OCI-LY3 (cell line): ENCODE measurements at regions not wholly inside any gene's neighbourhood (a gene's known extent, or its start where the extent isn't known, plus 50 kb on each side); places are given as distances from the start of the nearest gene placed in this dataset.
A peak's percentile ranks its signal among the peaks of the same experiment; 100 is the strongest.
"Not testable (repeated sequence)": the region's sequence is repeated elsewhere in the genome, so short reads cannot be mapped to it uniquely, and the experiment has no call there.

Experiments used
- H2AFZ ChIP-seq: fragments of 200-600, 300-600 bp; shearing (Covaris generic); 2 replicates; pipeline ENCODE4 v1.6.0; 2014; ENCODE audit warnings: antibody characterized with exemption, low read depth, low read length
- H3K27ac ChIP-seq: fragments of 200-600, 300-600 bp; sonication (generic); 2 replicates; pipeline ENCODE4 v1.5.1; 2014; ENCODE audit warnings: mild to moderate bottlenecking, low read length, moderate library complexity, mixed read lengths
- H3K27me3 ChIP-seq: fragments of 200-600, 300-600 bp; sonication (generic); 2 replicates; pipeline ENCODE4 v1.6.1; 2014; ENCODE audit warnings: low read depth, low read length, mixed read lengths
- H3K36me3 ChIP-seq: fragments of 200-600, 300-600 bp; sonication (generic); replicated peaks from 2 replicates; pipeline ENCODE3; 2014; ENCODE audit warnings: low read depth, low read length, mixed read lengths
- H3K4me1 ChIP-seq: fragments of 300-600, 200-600 bp; sonication (generic); 2 replicates; pipeline ENCODE4 v1.6.1; 2014; ENCODE audit warnings: low read length, mixed read lengths
- H3K4me2 ChIP-seq: fragments of 200-600, 300-600 bp; sonication (generic); 2 replicates; pipeline ENCODE4 v1.6.1; 2014; ENCODE audit warnings: low read length, mixed read lengths
- H3K4me3 ChIP-seq: fragments of 300-600, 200-600 bp; sonication (generic); 2 replicates; pipeline ENCODE4 v1.5.1; 2014; ENCODE audit warnings: antibody characterized with exemption, mild to moderate bottlenecking, low read length, moderate library complexity
- H3K79me2 ChIP-seq: fragments of 300-600, 200-600 bp; shearing (Covaris generic); 2 replicates; pipeline ENCODE4 v1.6.1; 2014; ENCODE audit warnings: mild to moderate bottlenecking, low read length, mixed read lengths
- H3K9ac ChIP-seq: fragments of 300-600, 200-600 bp; shearing (Covaris generic); 2 replicates; pipeline ENCODE4 v1.6.0; 2014; ENCODE audit warnings: mild to moderate bottlenecking, low read length, moderate library complexity
- H3K9me3 ChIP-seq: fragments of 200-600, 300-600 bp; shearing (Covaris generic); 2 replicates; pipeline ENCODE4 v1.6.1; 2014; ENCODE audit warnings: low read length, mixed read lengths; ENCODE audit not compliant: insufficient read depth
- H4K20me1 ChIP-seq: fragments of 200-600, 300-600 bp; sonication (generic); 2 replicates; pipeline ENCODE4 v1.6.1; 2016; ENCODE audit warnings: low read length, mixed read lengths; ENCODE audit not compliant: insufficient read depth
- CTCF ChIP-seq: fragments of 200-600, 300-600 bp; sonication (generic); IDR thresholded peaks from 2 replicates; pipeline ENCODE4 v1.5.1; 2014; ENCODE audit warnings: antibody characterized with exemption, low read length, low read depth
- EZH2phosphoT487 ChIP-seq: fragments of 200-600 bp; shearing (Covaris generic); IDR thresholded peaks from 2 replicates; pipeline ENCODE4 v1.6.1; 2018; ENCODE audit warnings: antibody characterized with exemption, mixed run types, low read depth

- H3K9me3 ChIP-seq, H2AFZ ChIP-seq, H3K36me3 ChIP-seq, H3K4me1 ChIP-seq, H3K79me2 ChIP-seq, H3K27ac ChIP-seq, H3K27me3 ChIP-seq, H4K20me1 ChIP-seq: not testable (repeated sequence)
- Histone ChIP-seq H3K9ac (peak overlapping the region; percentile 57; the same call in 1 of the 2 replicates), H3K4me3 (peak overlapping the region; percentile 80), H3K4me2 (peak overlapping the region; percentile 49)
These were observed 124.5 kb upstream of the PTPN20 start for GRCh38 chr10:46786518-46787320.

GRCh38 chr10:46787321-46787615 lies 124.0 kb upstream of the PTPN20 start:
- peak overlapping the region; percentile 57; the same call in 1 of the 2 replicates for H3K9ac ChIP-seq
- H2AFZ ChIP-seq = no peak overlapping the region

GRCh38 chr10:46792657-46793357 lies 118.4 kb upstream of the PTPN20 start:
- H3K4me1 ChIP-seq, H4K20me1 ChIP-seq, H3K9ac ChIP-seq, H3K79me2 ChIP-seq, H2AFZ ChIP-seq, H3K36me3 ChIP-seq, H3K27me3 ChIP-seq, H3K27ac ChIP-seq, H3K4me2 ChIP-seq, H3K4me3 ChIP-seq, H3K9me3 ChIP-seq: not testable (repeated sequence)

More at GRCh38 chr10:46787321-46787615, 124.0 kb upstream of the PTPN20 start:
- H3K9me3 ChIP-seq = no peaks in the 10 kb centered on the region
- H3K4me3 ChIP-seq = peak overlapping the region; percentile 80
- peak; percentile 43 for TF ChIP-seq CTCF
- TF ChIP-seq EZH2phosphoT487 = no peak
- no peaks in the 10 kb centered on the region for H3K4me1 ChIP-seq
- peak overlapping the region; percentile 49 for H3K4me2 ChIP-seq
- no peaks in the 10 kb centered on the region for H4K20me1 ChIP-seq
- no peaks in the 10 kb centered on the region for H3K27me3 ChIP-seq
- H3K27ac ChIP-seq = no peak overlapping the region
- H3K79me2 ChIP-seq = no peaks in the 10 kb centered on the region
- H3K36me3 ChIP-seq = no peaks in the 10 kb centered on the region

GRCh38 chr10:46796351-46796750 lies 114.9 kb upstream of the PTPN20 start:
- not testable (repeated sequence) for H3K4me3 ChIP-seq, H3K9ac ChIP-seq, H3K9me3 ChIP-seq, H3K36me3 ChIP-seq, H3K79me2 ChIP-seq, H3K4me2 ChIP-seq, H3K27me3 ChIP-seq, H3K27ac ChIP-seq, H2AFZ ChIP-seq, H4K20me1 ChIP-seq, H3K4me1 ChIP-seq

- H2AFZ ChIP-seq, H3K36me3 ChIP-seq, H3K27me3 ChIP-seq, H3K4me3 ChIP-seq, H3K9me3 ChIP-seq, H4K20me1 ChIP-seq, H3K4me1 ChIP-seq, H3K4me2 ChIP-seq, H3K27ac ChIP-seq, H3K79me2 ChIP-seq, H3K9ac ChIP-seq: not testable (repeated sequence)
These were observed 109.2 kb upstream of the PTPN20 start for GRCh38 chr10:46802010-46802409.

GRCh38 chr10:46803082-46803481 lies 108.1 kb upstream of the PTPN20 start:
- not testable (repeated sequence) for H3K27me3 ChIP-seq, H4K20me1 ChIP-seq, H3K9ac ChIP-seq, H3K9me3 ChIP-seq, H3K4me2 ChIP-seq, H3K4me3 ChIP-seq, H3K36me3 ChIP-seq, H2AFZ ChIP-seq, H3K4me1 ChIP-seq, H3K27ac ChIP-seq, H3K79me2 ChIP-seq

GRCh38 chr10:46810222-46810621 lies 101.0 kb upstream of the PTPN20 start:
- not testable (repeated sequence) for H3K4me3 ChIP-seq, H3K4me1 ChIP-seq, H2AFZ ChIP-seq, H3K4me2 ChIP-seq, H3K79me2 ChIP-seq, H4K20me1 ChIP-seq, H3K27me3 ChIP-seq, H3K9ac ChIP-seq, H3K36me3 ChIP-seq, H3K27ac ChIP-seq, H3K9me3 ChIP-seq

GRCh38 chr10:46816126-46816525 lies 95.1 kb upstream of the PTPN20 start:
- H4K20me1 ChIP-seq, H3K4me3 ChIP-seq, H3K27ac ChIP-seq, H3K79me2 ChIP-seq, H3K4me1 ChIP-seq, H3K27me3 ChIP-seq, H3K36me3 ChIP-seq, H3K4me2 ChIP-seq, H2AFZ ChIP-seq, H3K9me3 ChIP-seq, H3K9ac ChIP-seq: not testable (repeated sequence)
